ENCODE measurements at regions not wholly inside any gene's neighbourhood (a gene's known extent, or its start where the extent isn't known, plus 50 kb on each side); places are given as distances from the start of the nearest gene placed in this dataset.

DNA sequence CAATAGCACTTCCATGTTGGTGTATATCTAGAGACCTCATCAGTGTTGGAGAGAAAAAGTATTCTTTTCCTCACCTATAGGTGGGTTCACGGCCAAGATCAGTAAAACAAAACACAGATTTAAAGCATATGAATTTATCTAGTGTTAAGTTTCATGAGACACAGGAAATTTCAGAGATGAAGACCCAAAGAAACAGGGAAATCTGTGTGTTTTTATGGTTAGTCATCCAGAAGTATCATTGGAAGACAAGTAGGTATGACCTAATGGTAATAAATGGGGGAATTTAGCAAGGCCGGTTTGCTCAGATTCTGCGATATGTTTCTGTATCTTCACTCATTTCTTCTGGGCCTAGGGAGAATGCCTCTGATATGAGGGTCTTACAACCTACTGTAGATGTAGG is 419.6 kb upstream of the MARCKS start:
- no peak for DNase-seq
- no peak overlapping the region for H3K4me3 ChIP-seq (ENCODE audit: low read depth, low read length)
- no peaks in the 10 kb centered on the region for H3K9me3 ChIP-seq (ENCODE audit: severe bottlenecking)
- H3K27me3 ChIP-seq (ENCODE audit: insufficient read depth, low read depth, severe bottlenecking) = peaks cover 3% of the 10 kb centered on the region
- H3K36me3 ChIP-seq = no peaks in the 10 kb centered on the region
- H3K27ac ChIP-seq = no peak overlapping the region
- TF ChIP-seq CTCF (IDR thresholded peaks at IDR 0.05; ENCODE audit: low read depth, low read length) = no peak

DNA sequence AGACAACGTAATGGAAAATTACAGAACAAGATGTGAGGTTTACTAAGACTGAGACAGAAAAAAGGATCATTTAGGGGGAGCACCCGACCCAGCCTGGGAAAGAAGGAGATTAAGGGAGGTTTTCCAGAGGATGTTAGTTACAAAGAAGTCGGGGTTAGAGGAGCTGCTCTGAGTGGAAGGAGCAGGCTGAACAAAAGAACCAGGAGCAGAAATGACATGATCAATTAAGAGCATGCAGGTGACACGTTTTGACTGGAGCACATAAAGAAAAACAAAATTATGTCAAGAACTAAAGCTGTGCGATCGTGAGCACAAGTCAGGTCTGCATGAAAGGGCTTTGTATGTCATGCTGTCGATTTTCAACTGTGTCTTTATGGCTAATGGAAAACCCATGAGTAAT is 417.3 kb upstream of the MARCKS start:
- H3K27ac ChIP-seq = no peak overlapping the region
- no peaks in the 10 kb centered on the region for H3K36me3 ChIP-seq
- H3K4me3 ChIP-seq (ENCODE audit: low read depth, low read length) = no peak overlapping the region
- no peak for TF ChIP-seq CTCF (IDR thresholded peaks at IDR 0.05; ENCODE audit: low read depth, low read length)
- peaks cover 3% of the 10 kb centered on the region for H3K27me3 ChIP-seq (ENCODE audit: insufficient read depth, low read depth, severe bottlenecking)
- H3K9me3 ChIP-seq (ENCODE audit: severe bottlenecking) = no peaks in the 10 kb centered on the region
- DNase-seq = no peak

- Histone ChIP-seq H3K36me3 (no peaks in the 10 kb centered on the region), H3K27ac (no peak overlapping the region), H3K9me3 (ENCODE audit: severe bottlenecking) (no peaks in the 10 kb centered on the region), H3K4me3 (ENCODE audit: low read depth, low read length) (no peak overlapping the region), H3K27me3 (ENCODE audit: insufficient read depth, low read depth, severe bottlenecking) (peaks cover 3% of the 10 kb centered on the region)
- DNase-seq = no peak
- no peak for TF ChIP-seq CTCF (IDR thresholded peaks at IDR 0.05; ENCODE audit: low read depth, low read length)
Observed at GRCh38 chr6:113442040-113442439, 415.1 kb upstream of the MARCKS start.

DNA sequence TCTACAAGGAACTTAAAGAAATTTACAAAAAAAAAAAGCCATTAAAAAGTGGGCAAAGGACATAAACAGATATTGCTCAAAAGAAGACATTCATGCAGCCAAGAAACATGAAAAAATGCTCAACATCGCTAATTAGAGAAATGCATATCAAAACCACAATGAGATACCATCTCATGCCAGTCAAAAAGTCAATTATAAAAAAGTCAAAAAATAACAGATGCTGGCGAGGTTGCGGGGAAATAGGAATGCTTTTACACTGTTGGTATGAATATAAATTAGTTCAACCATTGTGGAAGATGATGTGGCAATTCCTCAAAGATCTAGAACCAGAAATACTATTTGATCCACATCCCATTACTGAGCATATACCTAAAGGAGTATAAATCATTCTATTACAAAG is 411.9 kb upstream of the MARCKS start:
- Histone ChIP-seq H3K36me3 (no peaks in the 10 kb centered on the region), H3K27me3 (ENCODE audit: insufficient read depth, low read depth, severe bottlenecking) (no peaks in the 10 kb centered on the region), H3K9me3 (ENCODE audit: severe bottlenecking) (no peaks in the 10 kb centered on the region), H3K27ac (no peak overlapping the region), H3K4me3 (ENCODE audit: low read depth, low read length) (no peak overlapping the region)
- no peak for DNase-seq
- no peak for TF ChIP-seq CTCF (IDR thresholded peaks at IDR 0.05; ENCODE audit: low read depth, low read length)

- no peaks in the 10 kb centered on the region for H3K36me3 ChIP-seq
- TF ChIP-seq CTCF (IDR thresholded peaks at IDR 0.05; ENCODE audit: low read depth, low read length) = no peak
- H3K27ac ChIP-seq = no peak overlapping the region
- H3K27me3 ChIP-seq (ENCODE audit: insufficient read depth, low read depth, severe bottlenecking) = no peaks in the 10 kb centered on the region
- H3K9me3 ChIP-seq (ENCODE audit: severe bottlenecking) = no peaks in the 10 kb centered on the region
- no peak for DNase-seq
- H3K4me3 ChIP-seq (ENCODE audit: low read depth, low read length) = no peak overlapping the region
Observed at GRCh38 chr6:113447088-113447831, 409.9 kb upstream of the MARCKS start.

DNA sequence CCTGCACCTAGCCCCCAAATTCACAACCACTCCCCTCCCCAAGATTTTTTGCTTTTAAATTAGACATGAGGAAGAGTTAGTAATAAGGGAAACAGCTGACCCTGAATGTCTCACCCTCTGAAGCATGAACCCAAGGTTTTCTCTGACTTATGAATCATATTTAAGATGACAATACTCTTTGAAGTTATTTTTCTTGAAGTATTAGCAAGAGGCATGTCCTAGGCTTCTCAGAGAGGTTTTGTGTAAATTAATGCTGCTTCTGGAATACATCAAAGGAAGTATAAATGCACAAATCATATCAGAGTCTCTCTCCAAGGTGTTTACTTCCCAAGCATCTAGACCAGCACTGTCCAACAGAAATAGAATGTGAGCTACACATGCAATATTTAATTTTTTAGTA is 408.1 kb upstream of the MARCKS start:
- TF ChIP-seq CTCF (IDR thresholded peaks at IDR 0.05; ENCODE audit: low read depth, low read length) = no peak
- Histone ChIP-seq H3K27ac (no peak overlapping the region), H3K4me3 (ENCODE audit: low read depth, low read length) (no peak overlapping the region), H3K27me3 (ENCODE audit: insufficient read depth, low read depth, severe bottlenecking) (no peaks in the 10 kb centered on the region), H3K36me3 (no peaks in the 10 kb centered on the region), H3K9me3 (ENCODE audit: severe bottlenecking) (no peaks in the 10 kb centered on the region)
- DNase-seq = no peak

All from WERI-Rb-1 (cell line).